Mesodermal cell (in vitro differentiated cells): ENCODE measurements at regions not wholly inside any gene's neighbourhood (a gene's known extent, or its start where the extent isn't known, plus 50 kb on each side); places are given as distances from the start of the nearest gene placed in this dataset.
"Not testable (repeated sequence)": the region's sequence is repeated elsewhere in the genome, so short reads cannot be mapped to it uniquely, and the experiment has no call there.

Experiments used
- H3K27ac ChIP-seq: 2 replicates; pipeline ENCODE4 v1.7.0; 2013; ENCODE audit warnings: mild to moderate bottlenecking, low read depth, low read length, moderate library complexity; ENCODE audit not compliant: severe bottlenecking
- H3K36me3 ChIP-seq: 2 replicates; pipeline ENCODE4 v1.7.1; 2013; ENCODE audit warnings: mild to moderate bottlenecking, low read length, moderate library complexity; ENCODE audit not compliant: control insufficient read depth, insufficient read depth
- H3K4me1 ChIP-seq: one replicate; pipeline ENCODE4 v1.7.1; 2013; ENCODE audit warnings: mild to moderate bottlenecking, low read length; ENCODE audit not compliant: insufficient read depth, control insufficient read depth, poor library complexity, severe bottlenecking
- H3K4me3 ChIP-seq: 2 replicates; pipeline ENCODE4 v1.7.0; 2013; ENCODE audit warnings: low read length, control low read depth, mild to moderate bottlenecking; ENCODE audit not compliant: insufficient read depth, poor library complexity, severe bottlenecking; ENCODE audit errors: extremely low read depth
- H3K9me3 ChIP-seq: 2 replicates; pipeline ENCODE4 v1.7.1; 2013; ENCODE audit warnings: mild to moderate bottlenecking, low read length, moderate library complexity; ENCODE audit not compliant: control insufficient read depth
- WGBS, 2 experiments: methylation state at CpG; one replicate each; pipeline ENCODE4 v1.1.5; 2013; ENCODE audit warnings: missing lambda C conversion rate in 2 of 2; ENCODE audit not compliant: insufficient coverage in 2 of 2; 5-methylcytosine and 5-hydroxymethylcytosine counted together

- WGBS, 2 experiments = 81 to 85% methylated on average over 2 of the region's 2 CpGs
- Histone ChIP-seq H3K4me3 (no peak overlapping the region), H3K4me1 (no peaks in the 10 kb centered on the region), H3K9me3 (peaks cover 17% of the 10 kb centered on the region), H3K36me3 (no peaks in the 10 kb centered on the region), H3K27ac (no peak overlapping the region)
Observed at GRCh38 chr5:164132358-164132757, 626.9 kb downstream of the MAT2B start.

GRCh38 chr5:164137095-164137494, 631.7 kb downstream of the MAT2B start:
- no peak overlapping the region for H3K27ac ChIP-seq
- 88 to 91% methylated on average over 4 to 7 of the region's 8 CpGs for whole genome bisulfite sequencing, 2 experiments
- H3K9me3 ChIP-seq = peaks cover 7% of the 10 kb centered on the region
- no peak overlapping the region for H3K4me3 ChIP-seq
- no peaks in the 10 kb centered on the region for H3K4me1 ChIP-seq
- no peaks in the 10 kb centered on the region for H3K36me3 ChIP-seq

GRCh38 chr5:164139423-164139822, 634.0 kb downstream of the MAT2B start:
- no CpG with 5 or more reads among the region's 2 CpGs for WGBS, 2 experiments
- no peak overlapping the region for H3K27ac ChIP-seq
- H3K4me3 ChIP-seq = no peak overlapping the region

GRCh38 chr5:164145458-164145857, 640.0 kb downstream of the MAT2B start:
- no peak overlapping the region for H3K27ac ChIP-seq
- H3K4me3 ChIP-seq = no peak overlapping the region
- H3K9me3 ChIP-seq = no peaks in the 10 kb centered on the region
- H3K36me3 ChIP-seq = no peaks in the 10 kb centered on the region
- no peaks in the 10 kb centered on the region for H3K4me1 ChIP-seq
- no CpG with 5 or more reads among the region's 1 CpG for WGBS, 2 experiments

More at GRCh38 chr5:164139423-164139822, 634.0 kb downstream of the MAT2B start:
- Histone ChIP-seq H3K4me1 (no peaks in the 10 kb centered on the region), H3K36me3 (no peaks in the 10 kb centered on the region), H3K9me3 (no peaks in the 10 kb centered on the region)

GRCh38 chr5:164146223-164146622, 640.8 kb downstream of the MAT2B start:
- H3K4me1 ChIP-seq = no peaks in the 10 kb centered on the region
- H3K9me3 ChIP-seq = no peaks in the 10 kb centered on the region
- no peak overlapping the region for H3K27ac ChIP-seq
- WGBS, 2 experiments = 96 to 100% methylated on average over 2 of the region's 4 CpGs
- H3K4me3 ChIP-seq = no peak overlapping the region
- no peaks in the 10 kb centered on the region for H3K36me3 ChIP-seq

GRCh38 chr5:164148292-164148691, 642.9 kb downstream of the MAT2B start:
- Histone ChIP-seq H3K4me3 (no peak overlapping the region), H3K27ac (no peak overlapping the region), H3K36me3 (no peaks in the 10 kb centered on the region), H3K4me1 (no peaks in the 10 kb centered on the region), H3K9me3 (no peaks in the 10 kb centered on the region)
- 43 to 59% methylated on average over 3 of the region's 4 CpGs for WGBS, 2 experiments

GRCh38 chr5:164152539-164152938, 647.1 kb downstream of the MAT2B start:
- H3K4me3 ChIP-seq, H3K36me3 ChIP-seq, H3K27ac ChIP-seq, H3K4me1 ChIP-seq, H3K9me3 ChIP-seq: not testable (repeated sequence)
- no CpG with 5 or more reads among the region's 1 CpG for WGBS, 2 experiments

- H3K27ac ChIP-seq = no peak overlapping the region
- 100% methylated on average over 1 of the region's 4 CpGs; no CpG with 5 or more reads in 1 of the 2 experiments for WGBS, 2 experiments
Observed at GRCh38 chr5:164153469-164154172, 648.2 kb downstream of the MAT2B start.

GRCh38 chr5:164170814-164171213, 665.4 kb downstream of the MAT2B start:
- no peaks in the 10 kb centered on the region for H3K4me1 ChIP-seq
- WGBS, 2 experiments = 100% methylated on average over 2 to 5 of the region's 5 CpGs
- H3K4me3 ChIP-seq = no peak overlapping the region
- no peaks in the 10 kb centered on the region for H3K36me3 ChIP-seq
- H3K9me3 ChIP-seq = no peaks in the 10 kb centered on the region
- no peak overlapping the region for H3K27ac ChIP-seq

More at GRCh38 chr5:164153469-164154172, 648.2 kb downstream of the MAT2B start:
- no peaks in the 10 kb centered on the region for H3K9me3 ChIP-seq
- H3K36me3 ChIP-seq = no peaks in the 10 kb centered on the region
- H3K4me1 ChIP-seq = no peaks in the 10 kb centered on the region
- H3K4me3 ChIP-seq = no peak overlapping the region

GRCh38 chr5:164175083-164175482, 669.7 kb downstream of the MAT2B start:
- Histone ChIP-seq H3K36me3 (no peaks in the 10 kb centered on the region), H3K9me3 (no peaks in the 10 kb centered on the region), H3K4me1 (no peaks in the 10 kb centered on the region), H3K27ac (no peak overlapping the region), H3K4me3 (no peak overlapping the region)
- WGBS, 2 experiments = no CpG with 5 or more reads among the region's 2 CpGs

- H3K4me3 ChIP-seq = no peak overlapping the region
- no peaks in the 10 kb centered on the region for H3K4me1 ChIP-seq
- H3K27ac ChIP-seq = no peak overlapping the region
- no peaks in the 10 kb centered on the region for H3K36me3 ChIP-seq
- H3K9me3 ChIP-seq = no peaks in the 10 kb centered on the region
- no CpG with 5 or more reads among the region's 2 CpGs for WGBS, 2 experiments
Observed at GRCh38 chr5:164179406-164179805, 674.0 kb downstream of the MAT2B start.
